Left lung (tissue), 4 donors: ENCODE measurements at regions not wholly inside any gene's neighbourhood (a gene's known extent, or its start where the extent isn't known, plus 50 kb on each side); places are given as distances from the start of the nearest gene placed in this dataset.

Source experiments
- ATAC-seq: fragments of 200-7000 bp; cut with Tn5 transposase; one replicate; pipeline ENCODE4 v1.9.1; 2020; ENCODE audit warnings: moderate library complexity
- DNase-seq, 4 donors: peaks; one replicate each; pipeline ENCODE4 v3.0.0-alpha.2; 2013 to 2020
- H3K27ac ChIP-seq, 2 donors: fragments of 200-600 bp; sonication (generic) in 1 of 2; one replicate each; pipeline versions ENCODE4 v1.5.0 to v1.8.0; 2020 to 2021
- H3K27me3 ChIP-seq, 2 donors: fragments of 200-600 bp; sonication (generic) in 1 of 2; one replicate each; pipeline versions ENCODE4 v1.5.0 to v1.8.0; 2020 to 2021
- H3K36me3 ChIP-seq, 2 donors: fragments of 200-600 bp; sonication (generic) in 1 of 2; one replicate each; pipeline versions ENCODE4 v1.5.0 to v1.8.0; 2020 to 2021
- H3K4me1 ChIP-seq, 2 donors: fragments of 200-600 bp; one replicate each; pipeline ENCODE4 v1.8.0; 2021
- H3K4me3 ChIP-seq, 2 donors: fragments of 200-600 bp; sonication (generic) in 1 of 2; one replicate each; pipeline versions ENCODE4 v1.5.0 to v1.8.0; 2020 to 2021; ENCODE audit warnings: mild to moderate bottlenecking in 1 of 2
- H3K9me3 ChIP-seq, 2 donors: fragments of 200-600 bp; sonication (generic) in 1 of 2; one replicate each; pipeline versions ENCODE4 v1.5.0 to v1.8.0; 2020 to 2021
- intact Hi-C, 2 donors: fragments of 100-400 bp; cut with DNase I; formaldehyde crosslinking; loops; one replicate each; pipeline versions ENCODE4 v1.11.2 to v1.14.2; 2022
- TF ChIP-seq, protein P1 (sequence below), 2 donors: fragments of 200-600 bp; sonication (generic) in 1 of 2; IDR thresholded peaks; one replicate each; pipeline versions ENCODE4 v1.5.0 to v1.8.0; 2021; ENCODE audit warnings: antibody characterized with exemption in 2 of 2
- donor health status: DM: no; HTN: yes; CAD: no.
- donor health status: DM: no; HTN: no; CAD: no.

DNA sequence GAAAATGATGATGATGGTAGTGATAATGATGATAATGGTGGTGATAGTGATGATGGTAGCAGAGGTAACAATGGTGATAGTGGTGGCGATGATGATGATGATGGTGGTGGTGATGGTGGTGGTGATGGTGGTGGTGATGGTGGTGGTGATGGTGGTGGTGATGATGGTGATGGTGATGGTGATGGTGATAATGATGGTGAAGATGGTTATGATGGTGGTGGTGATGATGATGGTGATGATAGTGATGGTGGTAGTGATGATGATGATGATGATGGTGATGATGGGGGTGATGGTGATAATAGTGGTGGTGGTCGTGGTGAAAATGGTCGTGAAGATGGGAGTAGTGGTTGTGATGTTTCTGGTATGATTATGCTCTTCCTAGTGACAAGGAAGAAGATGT is 581.8 kb downstream of the HS3ST4 start:
- Histone ChIP-seq H3K4me3 (no peak overlapping the region), H3K27ac (no peak overlapping the region), H3K4me1 (no peaks in the 10 kb centered on the region), H3K27me3 (no peaks in the 10 kb centered on the region), H3K36me3 (no peaks in the 10 kb centered on the region), H3K9me3 (peaks cover 0 to 6% of the 10 kb centered on the region in 2 donors)
- intact Hi-C loops = no loop called here
- TF ChIP-seq, protein P1, sequence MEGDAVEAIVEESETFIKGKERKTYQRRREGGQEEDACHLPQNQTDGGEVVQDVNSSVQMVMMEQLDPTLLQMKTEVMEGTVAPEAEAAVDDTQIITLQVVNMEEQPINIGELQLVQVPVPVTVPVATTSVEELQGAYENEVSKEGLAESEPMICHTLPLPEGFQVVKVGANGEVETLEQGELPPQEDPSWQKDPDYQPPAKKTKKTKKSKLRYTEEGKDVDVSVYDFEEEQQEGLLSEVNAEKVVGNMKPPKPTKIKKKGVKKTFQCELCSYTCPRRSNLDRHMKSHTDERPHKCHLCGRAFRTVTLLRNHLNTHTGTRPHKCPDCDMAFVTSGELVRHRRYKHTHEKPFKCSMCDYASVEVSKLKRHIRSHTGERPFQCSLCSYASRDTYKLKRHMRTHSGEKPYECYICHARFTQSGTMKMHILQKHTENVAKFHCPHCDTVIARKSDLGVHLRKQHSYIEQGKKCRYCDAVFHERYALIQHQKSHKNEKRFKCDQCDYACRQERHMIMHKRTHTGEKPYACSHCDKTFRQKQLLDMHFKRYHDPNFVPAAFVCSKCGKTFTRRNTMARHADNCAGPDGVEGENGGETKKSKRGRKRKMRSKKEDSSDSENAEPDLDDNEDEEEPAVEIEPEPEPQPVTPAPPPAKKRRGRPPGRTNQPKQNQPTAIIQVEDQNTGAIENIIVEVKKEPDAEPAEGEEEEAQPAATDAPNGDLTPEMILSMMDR (IDR thresholded peaks at IDR 0.05) = no peak
- ATAC-seq (no peak), DNase-seq (no peak)

DNA sequence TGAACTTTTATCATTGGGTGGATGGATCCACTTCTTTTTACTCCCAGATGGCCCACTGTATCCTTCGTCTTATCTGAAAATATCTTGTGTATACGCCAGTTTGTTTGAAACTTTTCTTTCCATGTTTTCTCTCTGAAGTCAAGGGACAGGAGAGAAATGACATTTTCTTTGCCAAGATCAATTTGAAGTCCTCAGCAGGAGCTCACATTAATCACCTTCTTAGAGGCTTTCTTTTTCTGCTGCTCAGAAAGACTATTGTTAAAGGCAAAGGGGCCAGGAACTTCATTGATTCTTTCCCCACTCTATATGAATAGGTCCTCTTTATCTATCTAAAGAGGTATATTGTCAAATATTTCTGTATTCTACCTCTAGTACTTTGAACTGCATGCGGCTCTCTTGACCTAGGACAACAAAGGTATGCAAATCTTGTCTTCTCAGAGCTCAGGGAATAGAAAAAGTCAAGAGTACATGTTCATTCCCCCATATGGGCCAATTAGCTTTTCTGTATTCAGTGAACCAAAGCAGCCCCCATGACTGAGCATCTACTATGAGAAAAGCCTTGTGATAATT is 583.3 kb downstream of the HS3ST4 start:
- Histone ChIP-seq H3K27me3 (no peaks in the 10 kb centered on the region), H3K4me1 (no peaks in the 10 kb centered on the region), H3K36me3 (no peaks in the 10 kb centered on the region), H3K4me3 (no peak overlapping the region), H3K9me3 (peaks cover 0 to 6% of the 10 kb centered on the region in 2 donors), H3K27ac (no peak overlapping the region)
- ATAC-seq (no peak), DNase-seq (no peak)
- intact Hi-C loops = no loop called here
- TF ChIP-seq, protein P1 (IDR thresholded peaks at IDR 0.05) = no peak

DNA sequence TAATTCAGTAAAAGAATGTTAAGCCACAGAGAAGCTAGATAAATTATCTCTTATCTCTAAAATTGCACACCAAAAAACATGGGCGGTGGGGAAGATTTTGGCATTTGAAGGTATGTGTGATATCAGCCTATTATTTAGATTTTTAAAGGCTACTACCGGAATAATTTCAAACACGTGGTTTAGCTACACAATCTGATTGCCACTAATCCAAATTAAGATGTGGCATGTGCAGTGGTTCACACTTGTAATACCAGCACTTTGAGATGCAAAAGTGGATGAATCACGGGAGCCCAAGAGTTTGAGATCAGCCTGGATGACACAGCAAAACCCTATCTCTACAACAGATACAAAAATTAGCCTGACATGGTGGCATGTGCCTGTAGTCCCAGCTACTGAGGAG is 584.5 kb downstream of the HS3ST4 start:
- peaks cover 0 to 6% of the 10 kb centered on the region in 2 donors for H3K9me3 ChIP-seq
- H3K27ac ChIP-seq = no peak overlapping the region
- no peak overlapping the region for H3K4me3 ChIP-seq
- H3K36me3 ChIP-seq = no peaks in the 10 kb centered on the region
- ATAC-seq = no peak
- H3K4me1 ChIP-seq = no peaks in the 10 kb centered on the region
- H3K27me3 ChIP-seq = no peaks in the 10 kb centered on the region
- TF ChIP-seq, protein P1 (IDR thresholded peaks at IDR 0.05) = no peak
- DNase-seq = no peak
- intact Hi-C loops = no loop called here

DNA sequence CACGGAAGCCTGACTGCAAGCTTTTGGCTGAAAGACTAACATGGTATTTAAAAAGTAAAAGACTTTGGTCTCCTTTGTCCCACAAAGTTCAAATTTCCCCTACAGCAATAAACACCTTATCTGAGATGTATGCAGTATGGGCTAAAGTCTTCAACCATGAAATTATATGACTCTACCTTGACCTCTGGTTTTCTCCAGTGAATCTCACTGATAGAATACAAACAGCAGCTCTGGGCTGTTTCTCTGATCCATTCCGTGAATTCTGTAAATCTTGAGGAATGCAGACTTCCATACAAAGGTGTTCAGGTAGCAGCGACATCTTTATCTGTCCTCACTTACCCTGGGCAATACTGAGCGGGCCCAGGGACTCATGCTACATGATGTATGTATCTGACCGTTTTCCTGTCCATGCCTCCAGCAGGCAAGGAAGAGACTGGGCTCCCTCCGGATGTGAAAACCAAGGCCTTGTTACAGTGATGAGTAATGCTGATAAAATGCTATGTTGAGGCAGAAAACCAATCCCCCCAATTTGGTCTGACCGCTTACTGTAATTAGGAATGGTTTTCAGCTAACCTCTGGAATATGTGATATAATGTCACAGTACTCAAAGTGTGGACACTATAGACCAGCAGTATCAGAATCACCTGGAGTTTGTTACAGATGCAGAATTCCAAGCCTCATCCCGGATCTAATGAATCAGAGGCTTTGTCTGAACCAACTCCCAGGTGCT is 589.8 kb downstream of the HS3ST4 start:
- peaks cover 0 to 6% of the 10 kb centered on the region in 2 donors for H3K9me3 ChIP-seq
- TF ChIP-seq, protein P1 (IDR thresholded peaks at IDR 0.05) = no peak
- DNase-seq = no peak
- no peaks in the 10 kb centered on the region for H3K27me3 ChIP-seq
- H3K4me1 ChIP-seq = no peaks in the 10 kb centered on the region
- H3K4me3 ChIP-seq = no peak overlapping the region
- no peaks in the 10 kb centered on the region for H3K36me3 ChIP-seq
- no peak overlapping the region for H3K27ac ChIP-seq
- ATAC-seq = no peak
- intact Hi-C loops = no loop called here

DNA sequence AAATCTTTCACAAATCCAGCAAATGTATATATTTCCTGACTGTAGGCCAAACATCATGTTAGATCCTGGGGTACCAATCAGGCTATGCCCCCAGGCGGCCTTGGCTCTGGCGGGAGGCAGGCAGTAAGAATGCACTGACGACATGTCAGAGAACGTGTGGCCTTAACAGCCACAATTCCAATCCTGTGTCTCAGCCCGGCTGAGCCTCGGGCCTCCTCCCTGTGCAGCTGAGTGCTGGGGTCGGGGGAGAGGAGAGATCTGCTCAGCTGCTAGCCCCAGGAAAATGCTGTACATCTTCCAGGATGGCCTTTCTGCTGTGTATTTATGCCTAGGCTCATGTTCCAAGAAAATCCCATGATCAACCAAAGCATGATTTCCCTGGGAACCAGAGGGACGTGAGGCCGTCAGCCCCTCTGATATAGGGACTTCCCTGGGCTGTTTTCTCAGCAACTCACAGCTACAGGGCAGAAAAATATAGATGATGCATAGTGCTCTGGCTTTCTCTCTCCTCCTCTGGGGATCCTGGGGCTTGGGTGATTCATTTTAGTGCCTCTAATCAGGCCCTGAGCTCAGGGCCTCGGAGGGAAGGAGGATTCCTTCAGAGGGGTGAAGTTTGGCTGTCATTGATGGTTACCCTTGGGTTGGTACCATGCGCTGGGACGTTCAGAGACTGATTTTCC is 604.0 kb downstream of the HS3ST4 start:
- DNase-seq = no peak
- peaks cover 0 to 4% of the 10 kb centered on the region in 2 donors for H3K9me3 ChIP-seq
- no peak overlapping the region for H3K4me3 ChIP-seq
- no peak overlapping the region for H3K27ac ChIP-seq
- TF ChIP-seq, protein P1 (IDR thresholded peaks at IDR 0.05) = no peak
- no peak for ATAC-seq
- no peaks in the 10 kb centered on the region for H3K27me3 ChIP-seq
- no peaks in the 10 kb centered on the region for H3K4me1 ChIP-seq
- H3K36me3 ChIP-seq = no peaks in the 10 kb centered on the region
- intact Hi-C loops = no loop called here
